H1 (cell line): ENCODE measurements at regions not wholly inside any gene's neighbourhood (a gene's known extent, or its start where the extent isn't known, plus 50 kb on each side); places are given as distances from the start of the nearest gene placed in this dataset.

Source experiments
- BACH1 ChIP-seq: IDR thresholded peaks from 2 replicates; pipeline ENCODE4 v1.6.1; 2012; ENCODE audit warnings: low read length, improper control_type of control experiment
- KDM1A ChIP-seq: fragments of 200-600, 300-600 bp; sonication (generic); IDR thresholded peaks from 2 replicates; pipeline ENCODE4 v1.7.1; 2016; ENCODE audit warnings: mild to moderate bottlenecking, low read length, borderline replicate concordance
- NANOG ChIP-seq: IDR thresholded peaks from 2 replicates; pipeline ENCODE4 v1.6.1; 2011; ENCODE audit warnings: low read length, low read depth, mild to moderate bottlenecking, inconsistent platforms; ENCODE audit not compliant: insufficient read depth, poor library complexity, severe bottlenecking
- POLR2A ChIP-seq, 2 experiments: IDR thresholded peaks; 1 replicate in 1 of 2; 2 replicates in 1 of 2; pipeline ENCODE4 v1.6.1; 2011; ENCODE audit warnings: low read depth in 2 of 2, low read length in 2 of 2, mild to moderate bottlenecking in 2 of 2; ENCODE audit errors: control extremely low read depth in 1 of 2
- RBBP5 ChIP-seq: IDR thresholded peaks from 2 replicates; pipeline ENCODE4 v1.7.1; 2012; ENCODE audit warnings: low read depth, mild to moderate bottlenecking, inconsistent platforms, low read length, moderate library complexity, borderline replicate concordance
- SP1 ChIP-seq: IDR thresholded peaks from 2 replicates; pipeline ENCODE4 v1.6.1; 2011; ENCODE audit warnings: low read depth, low read length
- SP4 ChIP-seq: IDR thresholded peaks from 2 replicates; pipeline ENCODE4 v1.6.1; 2012; ENCODE audit warnings: low read length, inconsistent platforms
- TAF1 ChIP-seq: IDR thresholded peaks from 2 replicates; pipeline ENCODE4 v1.6.1; 2011; ENCODE audit warnings: mild to moderate bottlenecking, low read depth, low read length
- TBP ChIP-seq: IDR thresholded peaks from 2 replicates; pipeline ENCODE4 v1.6.1; 2011; ENCODE audit warnings: low read depth, low read length, improper control_type of control experiment
- TF ChIP-seq, protein P1 (sequence below): IDR thresholded peaks from 2 replicates; pipeline ENCODE4 v1.6.1; 2012; ENCODE audit warnings: low read length, inconsistent platforms
- TF ChIP-seq, protein P2 (sequence below): IDR thresholded peaks from 2 replicates; pipeline ENCODE4 v1.6.1; 2011; ENCODE audit warnings: low read depth, mild to moderate bottlenecking, low read length; ENCODE audit not compliant: insufficient read depth

DNA sequence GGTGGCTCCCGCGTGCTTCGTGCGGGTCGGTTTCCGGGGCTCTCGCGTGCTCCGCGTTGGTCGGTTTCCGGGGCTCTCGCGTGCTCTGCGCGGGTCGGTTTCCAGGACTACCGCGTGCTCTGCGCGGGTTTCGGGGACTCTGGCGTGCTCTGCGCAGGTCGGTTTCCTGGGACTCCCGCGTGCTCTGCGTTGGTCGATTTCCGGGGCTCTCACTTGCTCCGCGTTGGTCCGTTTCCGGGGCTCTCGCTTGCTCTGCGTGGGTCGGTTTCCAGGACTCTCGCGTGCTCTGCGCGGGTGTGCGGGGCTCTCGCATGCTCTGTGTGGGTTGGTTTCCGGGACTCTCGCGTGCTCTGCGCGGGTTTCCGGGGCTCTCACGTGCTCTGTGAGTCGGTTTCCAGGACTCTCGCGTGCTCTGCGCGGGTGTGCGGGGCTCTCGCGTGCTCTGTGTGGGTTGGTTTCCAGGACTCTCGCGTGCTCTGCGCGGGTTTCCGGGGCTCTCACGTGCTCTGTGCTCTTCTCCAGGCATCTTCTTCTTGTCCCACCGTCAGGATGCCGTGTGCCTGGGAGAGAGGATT lies 109.9 kb upstream of the LRPAP1 start (continued):
- TF ChIP-seq BACH1 = no peak
- no peak for TF ChIP-seq RBBP5
- TF ChIP-seq, protein P1, sequence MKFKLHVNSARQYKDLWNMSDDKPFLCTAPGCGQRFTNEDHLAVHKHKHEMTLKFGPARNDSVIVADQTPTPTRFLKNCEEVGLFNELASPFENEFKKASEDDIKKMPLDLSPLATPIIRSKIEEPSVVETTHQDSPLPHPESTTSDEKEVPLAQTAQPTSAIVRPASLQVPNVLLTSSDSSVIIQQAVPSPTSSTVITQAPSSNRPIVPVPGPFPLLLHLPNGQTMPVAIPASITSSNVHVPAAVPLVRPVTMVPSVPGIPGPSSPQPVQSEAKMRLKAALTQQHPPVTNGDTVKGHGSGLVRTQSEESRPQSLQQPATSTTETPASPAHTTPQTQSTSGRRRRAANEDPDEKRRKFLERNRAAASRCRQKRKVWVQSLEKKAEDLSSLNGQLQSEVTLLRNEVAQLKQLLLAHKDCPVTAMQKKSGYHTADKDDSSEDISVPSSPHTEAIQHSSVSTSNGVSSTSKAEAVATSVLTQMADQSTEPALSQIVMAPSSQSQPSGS = no peak
- TF ChIP-seq NANOG = no peak
- no peak for TF ChIP-seq KDM1A
- no peak for TF ChIP-seq TAF1
- no peak for TF ChIP-seq TBP
- no peak for TF ChIP-seq SP1
- TF ChIP-seq POLR2A (IDR thresholded peaks at IDR 0.05; ENCODE audit: control extremely low read depth in 1 of 2, low read depth in 2 of 2, low read length in 2 of 2) = no peak
- TF ChIP-seq, protein P2, sequence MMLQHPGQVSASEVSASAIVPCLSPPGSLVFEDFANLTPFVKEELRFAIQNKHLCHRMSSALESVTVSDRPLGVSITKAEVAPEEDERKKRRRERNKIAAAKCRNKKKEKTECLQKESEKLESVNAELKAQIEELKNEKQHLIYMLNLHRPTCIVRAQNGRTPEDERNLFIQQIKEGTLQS = no peak
- no peak for TF ChIP-seq SP4
